ENCODE measurements at regions not wholly inside any gene's neighbourhood (a gene's known extent, or its start where the extent isn't known, plus 50 kb on each side); places are given as distances from the start of the nearest gene placed in this dataset.
"Not testable (repeated sequence)": the region's sequence is repeated elsewhere in the genome, so short reads cannot be mapped to it uniquely, and the experiment has no call there.

DNA sequence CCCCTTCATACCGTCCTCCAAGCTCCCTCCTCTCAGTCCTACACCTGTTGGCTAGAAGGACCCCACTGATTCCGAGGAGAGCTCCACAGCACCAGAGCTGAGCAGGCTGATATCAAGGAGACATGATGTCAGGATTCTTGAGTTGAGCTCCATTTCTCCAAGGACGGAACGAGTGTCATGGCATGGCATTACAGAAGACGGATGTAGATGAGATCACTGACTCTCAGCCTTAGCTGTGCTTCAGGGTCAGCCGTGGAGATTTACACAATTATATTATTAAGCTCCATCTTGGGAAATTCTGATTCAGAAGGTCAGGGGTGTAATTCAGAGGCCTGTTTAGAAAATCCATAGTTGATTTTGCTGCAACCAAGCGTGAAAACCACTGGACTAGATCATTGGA lies 428.9 kb upstream of the B3GAT1 start:
- no peak for DNase-seq

DNA sequence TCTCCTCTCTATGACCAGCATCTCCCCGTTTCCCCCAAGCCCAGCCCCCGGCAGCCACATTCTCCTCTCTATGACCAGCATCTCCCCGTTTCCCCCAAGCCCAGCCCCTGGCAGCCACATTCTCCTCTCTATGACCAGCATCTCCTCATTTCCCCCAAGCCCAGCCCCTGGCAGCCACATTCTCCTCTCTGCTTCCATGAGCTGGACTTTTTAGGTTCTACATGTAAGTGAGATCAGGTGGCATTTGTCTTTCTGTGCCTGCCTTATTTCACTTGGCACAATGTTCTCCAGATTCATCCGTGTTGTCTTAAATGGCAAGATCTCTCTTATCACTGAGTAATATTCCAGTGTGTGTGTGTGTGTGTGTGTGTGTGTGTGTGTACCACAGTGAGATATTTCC lies 428.1 kb upstream of the B3GAT1 start:
- DNase-seq: not testable (repeated sequence)

DNA sequence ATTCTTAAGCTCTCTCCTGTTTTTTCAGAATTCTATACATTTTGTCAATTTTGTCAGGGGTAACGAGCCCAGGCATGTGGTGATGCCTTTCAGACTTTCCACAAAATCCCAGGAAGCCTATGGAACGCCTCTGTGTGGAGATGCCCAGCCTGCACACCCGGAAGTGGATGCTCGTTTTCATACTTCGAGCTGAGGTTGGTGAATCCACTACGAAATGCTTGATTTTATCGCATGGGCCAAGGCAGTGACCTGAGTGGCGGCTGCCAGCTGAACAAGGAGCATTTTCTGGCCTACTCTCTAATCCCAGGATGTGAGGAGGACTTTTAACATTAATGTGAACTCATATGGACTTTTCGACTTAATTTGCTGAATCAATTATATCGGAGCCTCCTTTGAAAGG lies 426.7 kb upstream of the B3GAT1 start:
- no peak for DNase-seq

DNA sequence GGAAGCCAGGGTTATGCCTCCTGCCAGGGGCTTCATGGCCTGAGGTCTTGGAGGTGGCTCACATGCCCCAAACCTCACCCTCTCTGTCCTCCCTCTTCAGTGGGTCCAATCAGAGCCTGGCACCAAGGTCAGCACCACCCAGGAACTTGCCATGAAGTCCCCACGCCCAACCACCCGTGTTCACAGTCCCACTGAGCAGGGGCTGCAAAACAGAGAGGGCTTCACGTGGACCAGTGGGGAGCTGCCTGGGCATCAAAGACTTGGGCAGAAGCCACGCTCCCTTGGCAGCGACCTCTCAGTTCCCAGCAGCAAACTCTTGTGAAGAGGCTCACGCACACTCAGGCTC lies 425.8 kb upstream of the B3GAT1 start:
- DNase-seq: no peak

DNA sequence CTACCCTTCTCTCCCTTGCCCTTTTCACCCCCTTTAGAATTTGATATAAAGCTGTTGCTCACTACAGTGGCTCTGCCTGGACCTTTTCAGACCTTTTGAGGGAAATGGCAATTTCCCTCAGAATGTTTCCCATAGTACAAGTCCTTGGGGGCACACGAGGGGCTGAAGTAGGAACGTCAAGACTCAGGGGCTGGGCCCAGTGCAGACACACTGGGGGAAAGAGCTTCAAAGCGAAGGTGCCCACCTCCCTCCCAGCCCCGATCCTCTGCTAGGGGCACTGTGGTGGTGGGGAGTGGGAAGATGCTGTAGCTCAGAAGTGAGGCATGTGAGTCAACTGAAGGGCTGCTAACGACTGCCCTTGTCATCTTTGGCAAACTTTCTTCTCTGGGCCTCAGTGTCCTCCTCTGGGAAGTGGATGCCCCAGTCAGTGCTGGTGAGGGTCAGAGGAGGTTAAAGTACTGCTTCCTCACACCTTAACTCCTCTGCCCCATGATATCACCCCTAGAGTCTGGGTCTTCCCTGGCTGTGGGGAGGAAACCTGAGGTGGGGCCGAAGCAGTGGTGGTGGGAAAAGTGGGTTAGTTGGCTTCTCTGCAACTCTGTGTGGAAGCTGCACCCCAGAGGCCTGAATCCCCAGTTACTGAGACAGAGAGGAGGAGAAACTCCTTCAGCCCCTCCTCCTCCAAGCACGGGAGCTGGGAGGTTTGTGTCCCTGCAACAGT lies 425.3 kb upstream of the B3GAT1 start:
- no peak for DNase-seq

DNA sequence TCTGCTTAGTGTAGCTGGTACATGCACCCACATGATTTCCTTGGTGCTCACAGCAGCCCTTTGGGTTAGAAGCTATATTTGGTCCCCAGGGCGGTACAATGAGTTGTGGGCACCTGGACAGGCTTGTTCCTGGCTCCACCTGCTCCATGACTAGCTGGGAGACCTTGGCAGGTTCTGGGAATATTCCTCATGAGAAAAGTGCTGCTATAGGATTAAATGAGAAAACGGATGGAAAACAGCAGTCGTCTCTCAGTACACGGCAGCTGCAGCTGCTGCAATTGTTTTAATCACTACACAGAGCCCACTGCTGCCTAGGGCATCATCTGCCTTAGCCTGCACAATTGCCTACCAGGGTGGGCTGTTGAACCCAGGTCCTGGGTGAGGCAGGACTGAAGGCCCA lies 424.5 kb upstream of the B3GAT1 start:
- DNase-seq: no peak

DNA sequence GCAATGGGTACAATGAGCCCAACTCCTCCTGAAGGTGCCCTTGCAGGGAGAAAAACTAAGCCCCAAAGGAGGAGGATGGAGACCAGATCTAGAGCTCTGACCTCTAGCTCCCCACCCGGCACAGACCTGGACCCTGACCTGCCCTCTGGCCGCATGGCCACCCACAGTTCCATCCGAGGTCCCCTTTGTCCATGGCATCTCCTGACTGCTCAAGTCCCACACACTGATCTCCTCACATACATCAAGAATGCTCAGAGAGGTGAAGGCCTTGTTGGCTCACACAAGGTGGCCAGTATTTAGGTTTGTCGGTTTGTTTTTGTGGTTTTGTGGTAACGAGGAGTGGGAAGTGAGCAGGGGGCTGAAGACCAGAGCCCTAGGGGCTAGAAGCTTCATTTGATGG lies 423.5 kb upstream of the B3GAT1 start:
- DNase-seq: no peak

DNA sequence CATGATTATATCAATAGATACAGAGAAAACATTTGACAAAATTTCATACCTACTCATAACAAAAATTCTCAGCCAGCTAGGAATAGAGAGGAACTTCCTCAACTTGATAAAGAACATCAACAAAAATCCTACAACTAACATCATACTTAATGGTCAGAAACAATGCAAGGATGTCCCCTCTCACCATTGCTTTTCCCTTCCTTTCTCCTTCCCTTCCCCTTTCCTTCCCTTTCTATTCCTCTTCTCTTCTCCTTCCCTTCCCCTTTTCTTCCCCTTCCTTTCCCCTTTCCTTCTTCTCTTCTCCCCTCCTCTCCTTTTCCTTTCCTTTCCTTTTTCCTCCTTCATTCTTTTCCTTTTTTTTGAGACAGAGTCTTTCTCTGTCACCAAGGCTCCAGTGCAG lies 418.3 kb upstream of the B3GAT1 start:
- no peak for DNase-seq

DNA sequence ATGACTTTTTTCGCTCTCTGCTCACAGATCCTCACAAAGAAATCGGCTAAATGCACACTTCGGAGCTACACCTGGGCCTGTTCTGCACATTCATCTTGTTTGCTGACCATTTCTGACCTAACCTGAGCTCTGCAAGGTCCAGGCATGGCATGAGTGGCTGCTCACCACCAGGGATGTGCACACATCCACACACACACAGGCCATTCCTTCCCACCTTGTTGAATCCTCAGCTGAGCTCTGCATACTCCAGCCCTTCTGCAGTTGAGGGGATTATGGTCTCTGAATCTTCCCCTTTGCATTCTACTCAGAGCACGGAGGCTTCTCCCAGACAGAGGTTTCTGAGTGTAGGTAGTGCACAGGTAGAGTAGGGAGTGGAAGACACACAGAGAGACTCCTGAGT lies 411.9 kb upstream of the B3GAT1 start:
- no peak for DNase-seq

DNA sequence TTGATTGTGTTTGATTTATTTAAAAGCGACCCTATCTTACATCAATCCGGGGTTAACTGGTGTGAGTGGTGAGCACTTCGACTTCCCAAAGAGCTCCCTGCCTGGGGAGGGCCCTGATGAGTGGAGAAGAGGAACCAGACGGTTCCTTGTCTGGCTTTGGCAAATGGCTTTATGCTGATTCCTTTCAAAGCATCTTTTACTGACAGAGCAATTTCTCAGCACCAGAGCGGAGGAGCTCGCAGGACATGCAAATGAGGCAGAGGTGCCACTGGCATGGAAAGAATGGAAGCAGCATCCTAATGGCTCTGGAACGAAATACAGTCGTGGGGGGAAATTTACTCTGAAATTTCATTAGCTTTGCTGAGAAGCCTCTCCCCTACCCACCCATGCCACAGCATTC lies 410.9 kb upstream of the B3GAT1 start:
- DNase-seq: no peak

DNA sequence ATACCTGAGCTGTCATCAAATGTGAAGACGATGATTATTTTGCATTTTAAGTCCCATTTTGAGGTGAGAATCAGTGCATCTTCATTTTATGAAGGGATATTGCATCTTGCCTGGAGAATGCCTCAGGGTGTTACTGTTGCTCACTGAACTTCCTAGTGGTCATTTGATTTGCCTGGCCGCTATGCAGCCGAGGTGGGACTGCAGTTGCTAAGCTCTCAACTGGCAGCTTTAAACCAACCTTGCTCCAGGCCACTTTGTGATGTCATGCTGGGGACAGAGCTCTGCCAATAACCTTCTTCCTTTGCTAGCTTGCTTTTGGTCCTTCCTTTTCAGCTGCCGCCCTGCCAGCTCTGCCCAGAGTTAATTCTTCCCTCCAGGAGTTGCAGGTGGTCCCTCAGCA lies 409.4 kb upstream of the B3GAT1 start:
- DNase-seq: no peak

DNA sequence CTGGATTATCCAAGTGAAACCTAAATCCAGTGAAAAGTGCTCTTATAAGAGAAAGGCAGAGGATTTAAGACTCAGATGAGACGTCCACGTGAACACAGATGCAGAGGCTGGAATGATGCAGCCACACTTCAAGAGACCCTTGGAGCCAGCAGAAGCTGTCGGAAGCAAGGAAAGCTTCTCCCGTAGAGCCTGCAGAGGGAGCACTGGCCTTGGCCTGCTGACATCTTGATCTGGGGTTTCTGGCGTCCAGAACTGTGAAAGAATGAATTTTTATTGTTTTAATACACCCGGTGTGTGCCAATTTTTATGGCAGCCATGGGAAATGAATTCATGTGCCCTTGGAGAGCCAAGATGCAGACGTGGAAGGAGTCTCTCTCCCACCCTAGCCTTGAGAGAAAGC lies 407.0 kb upstream of the B3GAT1 start:
- DNase-seq: no peak

DNA sequence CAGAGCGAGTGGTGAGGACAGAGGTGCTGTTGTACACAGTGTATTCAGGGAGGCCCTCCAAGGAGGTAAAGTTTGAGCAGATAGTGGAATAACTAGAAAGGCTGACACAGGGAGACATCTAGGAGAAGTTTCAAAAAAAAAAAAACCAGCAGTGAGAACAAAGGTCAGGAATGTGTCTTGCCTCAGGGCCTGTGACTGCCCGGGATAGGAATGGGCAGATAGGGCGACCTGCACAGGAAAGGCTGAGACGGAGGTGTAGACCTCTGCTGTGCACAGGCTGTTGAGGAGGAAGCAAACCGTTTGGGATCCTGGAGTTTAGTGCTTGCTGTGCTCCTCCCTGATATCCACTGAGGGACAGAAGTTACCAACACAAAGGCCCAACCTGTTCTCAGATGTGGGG lies 406.5 kb upstream of the B3GAT1 start:
- DNase-seq: no peak

DNA sequence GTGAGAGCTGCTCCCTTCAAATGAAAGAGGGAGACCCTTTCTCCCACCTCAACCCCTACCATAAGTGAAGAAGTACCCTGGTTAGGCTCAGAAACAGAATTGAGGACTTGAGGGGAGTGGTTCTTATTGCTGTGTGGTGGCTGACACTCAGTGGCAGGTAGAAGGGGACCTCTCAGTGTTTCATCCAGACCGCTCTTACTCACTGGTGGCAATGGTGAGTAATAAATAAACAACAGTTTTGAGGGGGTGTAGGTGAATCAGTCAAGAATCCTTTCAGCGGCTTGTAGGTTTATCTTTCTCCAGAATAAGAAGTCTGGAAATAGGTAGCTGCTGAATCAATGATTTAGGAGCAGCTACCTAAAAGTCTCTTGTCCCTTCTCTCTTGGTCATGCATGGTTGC lies 403.4 kb upstream of the B3GAT1 start:
- DNase-seq: no peak

DNA sequence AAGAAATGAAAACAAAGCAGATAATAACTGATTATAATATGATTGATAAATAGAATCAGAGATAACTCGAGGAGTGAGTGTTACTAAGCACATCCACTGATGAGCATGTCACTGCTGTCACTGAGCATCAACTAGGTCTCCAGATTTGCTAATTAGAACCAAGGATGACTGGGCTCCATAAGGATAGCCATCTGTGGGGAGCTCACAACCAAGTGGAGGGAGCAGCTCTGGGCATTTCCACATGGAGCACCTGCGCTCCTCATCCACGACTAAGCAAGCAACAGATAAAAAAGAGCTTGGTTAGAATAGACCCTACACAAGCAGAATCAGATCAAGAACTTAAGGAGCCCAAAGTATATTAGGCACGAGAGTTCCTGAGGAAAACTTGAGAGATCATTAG lies 396.0 kb upstream of the B3GAT1 start:
- no peak for DNase-seq

DNA sequence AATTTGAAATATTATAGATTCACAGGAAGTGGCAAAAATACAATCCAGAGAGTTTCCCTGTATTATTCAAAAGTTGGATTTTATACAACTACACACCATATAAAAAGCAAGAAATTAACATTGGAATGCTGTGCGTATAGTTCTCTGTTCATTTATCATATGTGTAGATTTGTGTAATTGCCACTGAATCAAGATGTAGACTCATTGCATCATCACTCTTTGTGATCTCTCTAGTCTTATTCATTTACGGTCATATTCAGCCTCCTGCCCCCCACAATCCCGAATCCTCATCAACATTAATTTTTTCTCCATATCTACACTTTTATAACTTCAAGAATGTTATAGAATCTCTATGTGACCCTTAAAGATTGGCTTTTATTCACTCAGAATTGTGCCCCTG lies 390.6 kb upstream of the B3GAT1 start:
- no peak for DNase-seq

DNA sequence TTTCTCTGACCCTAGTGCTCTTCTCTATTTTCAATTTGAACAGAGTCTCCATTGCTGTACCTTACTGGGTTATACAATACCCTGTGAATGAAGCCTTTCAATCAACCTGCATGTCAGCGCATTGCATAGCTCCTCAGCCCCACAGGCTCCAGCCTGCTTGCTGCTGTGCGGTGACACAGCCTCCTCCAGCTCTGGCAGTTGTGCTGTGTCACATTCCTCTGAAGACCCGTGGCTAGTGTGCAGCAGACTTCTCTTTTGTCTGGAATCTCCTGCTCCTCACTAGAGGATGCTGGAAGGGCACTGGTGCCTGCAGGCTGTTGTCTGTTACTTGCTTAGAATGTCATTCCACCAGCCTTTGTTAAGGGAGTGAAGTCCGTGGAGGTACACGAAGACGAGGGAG lies 390.1 kb upstream of the B3GAT1 start:
- no peak for DNase-seq

DNA sequence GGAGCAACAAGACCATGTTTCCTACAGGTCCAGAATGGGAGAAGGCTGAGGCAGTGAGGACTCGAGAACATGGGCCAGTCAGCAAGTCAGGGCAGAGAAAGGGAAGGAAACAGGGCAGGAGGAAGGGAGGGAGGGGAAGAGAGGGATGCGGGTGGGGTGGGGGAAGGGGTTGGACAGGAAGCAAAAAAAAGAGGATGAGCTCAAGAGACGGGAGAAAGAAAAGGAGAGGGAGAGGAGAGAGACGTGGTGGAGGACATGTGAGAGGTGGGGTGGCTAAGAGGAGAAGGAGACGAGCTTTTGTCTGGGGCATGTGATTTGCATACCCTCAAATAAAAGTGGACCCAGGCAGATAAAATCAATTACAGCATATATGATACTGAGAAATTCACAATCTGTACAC lies 389.5 kb upstream of the B3GAT1 start:
- DNase-seq: no peak

DNA sequence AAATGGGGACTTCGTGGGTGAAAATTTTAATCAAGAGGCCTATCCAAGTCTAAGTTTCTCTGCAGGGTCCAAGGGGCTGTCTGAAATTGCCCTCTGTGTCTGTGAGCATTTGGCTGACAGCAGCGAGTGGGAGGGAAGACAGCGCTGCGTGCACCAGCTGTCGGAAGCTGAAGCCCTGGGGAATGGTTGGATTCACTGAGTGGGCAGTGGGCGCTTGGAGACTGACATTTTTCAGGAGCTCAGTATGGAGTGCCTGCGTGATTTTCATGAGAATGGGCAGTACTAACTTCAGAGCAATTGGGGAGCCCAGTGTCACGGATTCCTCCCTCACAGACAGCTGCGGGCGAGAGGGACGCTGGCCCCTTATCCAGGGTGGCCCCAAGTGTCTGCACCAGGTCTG lies 388.8 kb upstream of the B3GAT1 start:
- DNase-seq: no peak

DNA sequence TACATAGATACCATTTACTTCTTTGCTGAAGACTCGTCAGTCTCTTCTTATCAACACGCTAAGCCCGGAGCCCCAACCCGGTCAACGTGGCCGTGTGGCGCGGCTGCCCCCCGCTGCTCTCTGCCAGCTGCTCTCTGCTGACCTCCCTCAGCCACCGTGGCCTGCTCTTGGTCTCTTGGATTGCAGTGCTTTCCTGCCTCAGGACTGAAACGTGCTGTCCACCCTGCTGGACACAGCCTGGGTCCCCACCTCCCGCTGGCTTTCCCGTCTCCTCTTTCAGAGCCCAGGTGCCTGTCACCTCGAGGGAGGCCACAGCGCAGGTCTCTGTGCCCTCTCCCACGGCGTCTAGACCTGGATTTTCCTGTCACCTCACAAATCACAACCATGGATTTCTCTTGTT lies 388.1 kb upstream of the B3GAT1 start:
- no peak for DNase-seq

DNA sequence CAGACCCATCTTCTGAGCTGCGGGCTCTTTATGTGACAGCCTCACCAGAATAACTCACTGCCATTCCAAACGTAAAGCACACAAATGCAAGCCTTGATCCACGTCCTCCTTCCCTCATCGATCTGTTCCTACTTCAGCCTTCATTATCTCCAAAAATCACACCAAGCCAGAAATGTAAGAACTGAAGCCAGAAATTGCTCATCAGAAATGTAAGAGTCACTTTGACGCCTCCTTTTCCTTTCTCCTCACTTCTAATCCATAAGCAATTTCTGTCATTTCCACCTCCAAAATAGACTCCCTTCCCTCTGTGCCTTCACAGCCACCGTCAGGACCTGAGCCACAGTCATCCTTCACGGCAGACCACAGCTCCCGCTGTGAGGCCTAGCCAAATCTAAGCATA lies 387.3 kb upstream of the B3GAT1 start:
- DNase-seq: no peak

DNA sequence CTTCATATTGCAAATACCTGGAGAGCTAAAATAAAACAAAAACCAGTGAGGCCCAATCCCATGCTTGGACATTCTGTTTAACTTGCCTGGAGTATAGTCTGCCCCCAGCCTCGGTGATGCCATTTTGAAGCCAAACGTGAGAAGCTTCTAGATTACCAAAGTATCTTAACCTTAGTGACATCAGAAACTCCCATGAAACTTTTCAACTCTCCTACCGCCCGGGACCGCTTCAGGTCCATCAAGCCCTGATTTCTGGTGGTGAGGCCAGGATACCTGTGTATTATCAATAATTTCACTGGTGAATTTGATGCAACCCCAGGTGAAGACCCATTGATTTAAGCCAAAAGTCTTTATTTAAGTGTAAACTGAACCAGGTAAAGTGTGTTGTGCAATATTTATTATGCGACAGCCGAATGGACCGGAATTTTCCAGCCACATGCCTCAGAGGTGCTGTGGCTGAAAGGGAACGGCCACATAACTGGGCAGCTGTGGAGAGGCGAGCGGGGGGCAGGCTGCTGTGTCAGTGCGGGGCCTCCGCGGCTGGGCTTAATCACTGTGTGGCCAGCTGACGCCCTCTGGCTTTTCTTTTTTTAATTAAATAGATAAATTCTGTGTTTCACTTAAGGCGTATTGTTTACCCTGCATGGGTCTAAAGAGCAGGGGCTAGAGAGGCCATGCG lies 385.5 kb upstream of the B3GAT1 start:
- DNase-seq: no peak

DNA sequence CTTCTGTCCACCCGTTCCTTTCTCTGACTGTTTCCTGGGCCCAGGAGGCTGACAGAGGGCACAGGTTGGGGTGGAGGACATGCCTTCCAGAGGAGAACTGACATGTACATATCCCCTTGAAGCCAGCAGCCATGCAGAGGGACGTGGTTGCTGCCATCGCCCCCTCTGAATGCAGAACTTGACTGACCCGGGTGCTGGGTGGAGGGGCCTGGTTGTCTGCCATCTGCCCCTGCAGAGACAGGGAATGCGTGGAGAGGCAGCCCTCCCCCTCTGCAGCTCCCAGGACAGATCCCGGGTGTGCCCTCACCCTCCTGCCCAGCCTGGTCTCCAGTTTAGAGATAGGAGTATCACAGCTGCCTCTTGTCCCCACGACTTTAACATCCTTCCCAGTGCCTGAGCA lies 383.0 kb upstream of the B3GAT1 start:
- no peak for DNase-seq

DNA sequence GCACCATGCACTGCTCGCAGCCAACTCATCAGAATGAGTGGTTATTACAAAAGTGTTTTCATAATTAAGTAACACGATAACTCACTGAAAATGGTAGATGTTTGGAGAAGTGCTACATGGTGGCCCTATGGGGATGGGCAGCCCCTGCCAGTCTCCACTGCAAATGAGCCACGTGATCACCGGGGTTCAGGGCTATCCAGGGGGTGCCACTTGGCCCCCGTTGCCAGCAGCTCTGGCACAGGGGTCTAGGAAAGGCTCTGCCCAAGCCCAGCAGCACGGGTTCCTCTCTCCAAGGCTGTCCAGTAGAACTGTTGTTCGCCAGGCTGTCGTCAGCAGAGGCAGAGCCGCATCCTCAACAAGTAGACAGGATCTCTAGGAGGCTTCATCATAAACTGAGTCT lies 382.1 kb upstream of the B3GAT1 start:
- no peak for DNase-seq

DNA sequence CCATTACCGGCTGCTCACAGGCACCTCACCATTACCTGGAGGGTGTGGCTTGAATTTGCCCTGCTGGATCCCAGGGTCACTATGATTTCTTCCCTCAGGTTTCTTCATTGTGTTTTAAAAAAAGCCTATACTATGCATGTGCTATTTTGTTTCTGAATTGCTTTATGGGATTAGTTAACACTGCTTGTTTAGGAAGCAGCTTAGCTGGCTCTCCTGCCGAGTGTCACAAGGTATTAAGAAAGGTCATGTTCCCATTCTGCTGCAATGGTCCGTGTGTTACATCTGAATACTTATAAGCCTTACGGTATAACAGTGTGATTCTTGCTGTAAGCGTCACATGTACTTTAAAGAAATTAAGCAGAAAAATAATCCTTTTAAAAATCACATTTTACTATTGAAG lies 380.6 kb upstream of the B3GAT1 start:
- no peak for DNase-seq

All from NCI-H446 treated with DMSO at 0.1 percent for 48 hours (cell line).